Suprapubic skin (tissue), 4 donors: ENCODE measurements at regions not wholly inside any gene's neighbourhood (a gene's known extent, or its start where the extent isn't known, plus 50 kb on each side); places are given as distances from the start of the nearest gene placed in this dataset.

Experiments
- DNase-seq, 2 donors: peaks; one replicate each; pipeline ENCODE4 v3.0.0-alpha.2; 2019; ENCODE audit warnings: low spot score in 2 of 2
- H3K27ac ChIP-seq: fragments of 200-600 bp; sonication (generic); one replicate; pipeline ENCODE4 v1.5.1; 2019
- H3K27me3 ChIP-seq: fragments of 200-600 bp; sonication (generic); one replicate; pipeline ENCODE4 v1.5.1; 2019
- H3K36me3 ChIP-seq: fragments of 200-600 bp; sonication (generic); one replicate; pipeline ENCODE4 v1.5.1; 2019
- H3K4me1 ChIP-seq: fragments of 200-600 bp; sonication (generic); one replicate; pipeline ENCODE4 v1.5.1; 2019
- H3K4me3 ChIP-seq: fragments of 200-600 bp; sonication (generic); one replicate; pipeline ENCODE4 v1.5.1; 2019; ENCODE audit warnings: mild to moderate bottlenecking
- H3K9me3 ChIP-seq: fragments of 200-600 bp; sonication (generic); one replicate; pipeline ENCODE4 v1.5.1; 2019
- CTCF ChIP-seq, 2 donors: fragments of 200-600 bp in 1 of 2; fragments of 450-650 bp in 1 of 2; sonication (generic) in 1 of 2; IDR thresholded peaks; one replicate each; pipeline ENCODE4 v1.5.1; 2016 to 2019; ENCODE audit warnings: antibody characterized with exemption in 2 of 2, mild to moderate bottlenecking in 1 of 2, moderate library complexity in 1 of 2
- EP300 ChIP-seq: sonication (generic); formaldehyde crosslinking; IDR thresholded peaks from one replicate; pipeline ENCODE4 v1.6.1; 2017; ENCODE audit warnings: antibody characterized with exemption
- POLR2A ChIP-seq, 2 donors: fragments of 450-650 bp; IDR thresholded peaks; one replicate each; pipeline ENCODE4 v1.6.1; 2017; ENCODE audit warnings: antibody characterized with exemption in 2 of 2, mild to moderate bottlenecking in 2 of 2, moderate library complexity in 2 of 2
- POLR2AphosphoS5 ChIP-seq, 3 donors: sonication (generic); formaldehyde crosslinking; IDR thresholded peaks; one replicate each; pipeline ENCODE4 v1.6.1; 2017; ENCODE audit warnings: antibody characterized with exemption in 3 of 3
- WGBS: methylation state at CpG from one replicate; pipeline ENCODE4 v1.1.5; 2018; 5-methylcytosine and 5-hydroxymethylcytosine counted together

GRCh38 chr15:60076582-60077276, 72.6 kb downstream of the FOXB1 start:
- TF ChIP-seq EP300: no peak
- no peak for TF ChIP-seq POLR2A (IDR thresholded peaks at IDR 0.05)
- TF ChIP-seq POLR2AphosphoS5 (IDR thresholded peaks at IDR 0.05): no peak
- TF ChIP-seq CTCF (IDR thresholded peaks at IDR 0.05): no peak
- H3K9me3 ChIP-seq: peaks cover 3% of the 10 kb centered on the region
- no peaks in the 10 kb centered on the region for H3K27me3 ChIP-seq
- H3K4me3 ChIP-seq: no peak overlapping the region
- no peaks in the 10 kb centered on the region for H3K4me1 ChIP-seq
- no peak for DNase-seq
- no peaks in the 10 kb centered on the region for H3K36me3 ChIP-seq
- WGBS: 67% methylated on average over 11 of the region's 11 CpGs
- no peak overlapping the region for H3K27ac ChIP-seq

- H3K4me1 ChIP-seq: no peaks in the 10 kb centered on the region
- no peak overlapping the region for H3K4me3 ChIP-seq
- H3K36me3 ChIP-seq: no peaks in the 10 kb centered on the region
- H3K9me3 ChIP-seq: peaks cover 3% of the 10 kb centered on the region
- TF ChIP-seq POLR2AphosphoS5 (IDR thresholded peaks at IDR 0.05) (no peak), CTCF (IDR thresholded peaks at IDR 0.05) (no peak), EP300 (no peak), POLR2A (IDR thresholded peaks at IDR 0.05) (no peak)
- H3K27me3 ChIP-seq: no peaks in the 10 kb centered on the region
- H3K27ac ChIP-seq: no peak overlapping the region
- 63% methylated on average over 11 of the region's 11 CpGs for WGBS
- DNase-seq: no peak
These were observed 73.7 kb downstream of the FOXB1 start for GRCh38 chr15:60077581-60078359.

GRCh38 chr15:60079210-60079609, 75.1 kb downstream of the FOXB1 start:
- no peak for DNase-seq
- no peak overlapping the region for H3K4me3 ChIP-seq
- no peaks in the 10 kb centered on the region for H3K4me1 ChIP-seq
- WGBS: 92% methylated on average over 2 of the region's 2 CpGs
- H3K27ac ChIP-seq: no peak overlapping the region
- H3K27me3 ChIP-seq: peaks cover 4% of the 10 kb centered on the region
- no peaks in the 10 kb centered on the region for H3K9me3 ChIP-seq
- TF ChIP-seq POLR2AphosphoS5 (IDR thresholded peaks at IDR 0.05): no peak
- no peak for TF ChIP-seq POLR2A (IDR thresholded peaks at IDR 0.05)
- TF ChIP-seq EP300: no peak
- TF ChIP-seq CTCF (IDR thresholded peaks at IDR 0.05): no peak
- no peaks in the 10 kb centered on the region for H3K36me3 ChIP-seq

- no peak for DNase-seq
- 85% methylated on average over 3 of the region's 3 CpGs for WGBS
- TF ChIP-seq CTCF (IDR thresholded peaks at IDR 0.05) (no peak), EP300 (no peak), POLR2AphosphoS5 (IDR thresholded peaks at IDR 0.05) (no peak), POLR2A (IDR thresholded peaks at IDR 0.05) (no peak)
These were observed 77.9 kb downstream of the FOXB1 start for GRCh38 chr15:60081976-60082375.

DNA sequence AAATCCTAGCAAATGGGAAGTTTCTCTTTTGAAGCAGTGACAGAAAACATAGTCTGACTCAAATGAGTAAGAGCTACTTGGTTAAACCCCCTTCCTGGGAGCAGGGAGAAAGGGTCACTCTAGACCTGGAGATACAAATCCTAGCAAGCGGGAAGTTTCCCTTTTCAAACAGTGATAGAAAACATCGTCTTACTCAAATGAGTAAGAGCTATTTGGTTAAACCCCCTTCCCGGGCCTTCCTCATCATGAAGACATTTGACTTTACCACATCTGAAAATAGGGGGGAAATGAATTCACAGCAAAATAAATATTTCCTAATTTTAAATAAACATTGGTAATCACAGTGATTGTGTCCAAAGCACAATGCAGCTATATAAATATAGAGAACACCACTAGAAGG, 79.2 kb downstream of the FOXB1 start:
- WGBS: 88% methylated on average over 3 of the region's 3 CpGs

More at GRCh38 chr15:60081976-60082375, 77.9 kb downstream of the FOXB1 start:
- peaks cover 21% of the 10 kb centered on the region for H3K27me3 ChIP-seq
- no peaks in the 10 kb centered on the region for H3K4me1 ChIP-seq
- H3K4me3 ChIP-seq: no peak overlapping the region
- H3K9me3 ChIP-seq: no peaks in the 10 kb centered on the region
- H3K27ac ChIP-seq: no peak overlapping the region
- H3K36me3 ChIP-seq: no peaks in the 10 kb centered on the region

More for the DNA sequence above, 79.2 kb downstream of the FOXB1 start:
- Histone ChIP-seq H3K4me3 (no peak overlapping the region), H3K27ac (no peak overlapping the region), H3K4me1 (no peaks in the 10 kb centered on the region), H3K9me3 (no peaks in the 10 kb centered on the region), H3K36me3 (no peaks in the 10 kb centered on the region), H3K27me3 (peaks cover 32% of the 10 kb centered on the region)
- TF ChIP-seq EP300 (no peak), POLR2AphosphoS5 (IDR thresholded peaks at IDR 0.05) (no peak), CTCF (IDR thresholded peaks at IDR 0.05) (no peak), POLR2A (IDR thresholded peaks at IDR 0.05) (no peak)
- DNase-seq: no peak
